Stimulated activated CD4-positive, alpha-beta T cell treated with anti-CD3 and anti-CD28 coated beads, Interleukin-4, amount 100 ng/mL, for 4 hours (primary cell): ENCODE measurements at regions not wholly inside any gene's neighbourhood (a gene's known extent, or its start where the extent isn't known, plus 50 kb on each side); places are given as distances from the start of the nearest gene placed in this dataset.

Source experiments
- DNase-seq, 2 experiments: peaks; one replicate each; pipeline ENCODE4 v3.0.0-alpha.2; 2020

DNA sequence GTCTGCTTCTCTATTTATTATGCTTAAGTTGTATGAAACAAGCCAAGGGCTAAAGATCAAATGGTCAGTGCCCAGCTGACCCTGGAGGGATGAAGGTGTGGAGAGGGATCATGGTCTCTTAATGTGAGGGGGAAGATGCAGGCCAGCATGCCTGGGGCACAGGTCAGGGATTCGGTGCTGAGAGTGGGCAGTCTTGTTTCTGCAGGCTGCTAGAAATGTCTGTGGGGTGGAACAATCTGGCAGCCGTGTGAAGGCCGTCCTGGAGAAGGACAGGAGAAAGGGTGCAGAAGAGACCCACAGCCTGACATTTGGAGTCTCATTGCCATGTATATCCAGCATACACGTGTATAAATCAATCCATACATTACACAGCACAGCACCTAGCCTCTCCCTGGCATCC, 258.3 kb upstream of the MOCS1 start:
- no peak for DNase-seq

DNA sequence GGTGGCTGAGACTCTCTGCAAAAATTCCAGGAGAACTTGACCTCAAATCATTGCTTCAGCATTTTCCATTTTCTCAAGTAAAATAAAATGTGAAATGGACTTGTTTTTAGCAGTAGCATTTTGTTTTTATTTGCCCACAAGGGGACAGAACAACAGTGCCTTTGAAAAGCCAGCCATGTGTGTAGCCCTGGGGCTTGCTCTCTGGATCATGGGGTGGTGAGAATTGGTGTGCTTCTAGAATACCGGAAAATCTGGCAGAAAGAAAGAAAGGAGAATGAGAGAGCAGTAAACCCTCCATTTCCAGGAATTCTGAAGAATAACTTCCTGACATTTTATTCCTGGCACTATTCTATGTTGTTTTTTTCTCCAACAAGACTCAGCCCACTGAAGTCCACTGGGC, 254.7 kb upstream of the MOCS1 start:
- no peak for DNase-seq

DNA sequence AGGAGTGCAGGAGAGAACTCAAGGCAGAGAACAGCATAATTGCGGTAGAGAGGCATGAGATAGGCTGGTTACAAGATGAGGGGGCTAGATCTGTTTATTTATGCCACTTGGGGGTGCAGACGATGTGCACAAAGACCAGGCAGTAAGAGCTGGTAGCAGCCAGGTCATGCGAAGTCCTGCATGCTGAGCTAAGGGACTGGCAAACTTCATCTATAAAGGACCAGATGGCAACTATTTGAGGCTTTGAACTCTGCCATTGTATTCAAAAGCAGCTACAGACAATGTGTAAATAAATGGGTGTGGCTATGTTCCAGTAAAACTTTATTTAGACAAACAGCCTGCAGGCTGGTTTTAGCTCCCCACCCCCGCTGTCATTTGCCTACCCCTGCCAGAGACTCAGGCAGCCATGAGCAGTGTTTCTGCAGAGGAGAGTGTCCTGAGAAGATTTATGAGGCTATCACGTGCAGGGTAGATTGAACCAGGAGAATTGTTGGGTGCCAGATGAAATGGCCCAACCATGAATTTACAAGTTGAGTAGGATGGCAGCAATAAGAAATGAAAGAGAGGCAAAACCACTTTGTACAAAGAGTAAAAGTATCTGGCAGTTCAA, 253.4 kb upstream of the MOCS1 start:
- no peak for DNase-seq

DNA sequence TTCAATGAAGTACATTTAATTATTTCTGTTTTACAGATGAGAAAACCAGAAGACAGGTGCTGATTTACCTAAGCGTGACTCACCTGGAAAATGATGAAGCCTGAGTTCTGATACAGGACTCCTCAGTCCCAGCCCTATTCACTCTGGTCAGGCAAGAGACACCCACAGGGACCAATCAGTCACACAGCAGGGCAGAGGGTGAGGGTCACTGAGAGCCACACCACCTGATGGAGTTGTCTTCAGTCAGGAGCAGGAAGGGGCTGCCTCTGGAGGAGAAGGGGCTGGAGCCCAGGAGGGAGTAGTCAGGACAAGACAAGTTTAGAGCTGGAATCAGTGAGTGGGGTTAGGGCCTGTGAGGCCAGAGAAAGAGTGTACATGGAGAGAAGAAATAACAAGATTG, 251.2 kb upstream of the MOCS1 start:
- no peak for DNase-seq

DNA sequence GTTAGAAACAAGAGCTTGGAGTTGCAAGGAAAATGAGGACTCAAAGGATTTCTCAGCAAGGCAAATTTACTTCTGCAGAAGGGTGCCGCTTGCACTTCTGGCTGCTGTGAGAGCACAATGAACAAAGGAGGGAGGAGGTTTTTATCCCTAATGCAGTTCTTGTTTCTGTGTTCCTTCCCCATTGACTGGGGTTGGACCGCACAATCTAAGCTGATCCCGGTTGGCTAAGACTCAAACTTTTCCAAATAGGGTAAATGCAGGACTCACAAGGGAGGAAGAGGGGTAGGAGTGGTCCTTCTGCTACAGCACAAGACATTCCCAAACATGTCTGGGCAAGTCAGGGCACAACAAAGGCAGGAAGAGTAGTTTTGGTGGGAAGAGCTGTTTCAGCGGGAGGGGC, 249.6 kb upstream of the MOCS1 start:
- no peak for DNase-seq

DNA sequence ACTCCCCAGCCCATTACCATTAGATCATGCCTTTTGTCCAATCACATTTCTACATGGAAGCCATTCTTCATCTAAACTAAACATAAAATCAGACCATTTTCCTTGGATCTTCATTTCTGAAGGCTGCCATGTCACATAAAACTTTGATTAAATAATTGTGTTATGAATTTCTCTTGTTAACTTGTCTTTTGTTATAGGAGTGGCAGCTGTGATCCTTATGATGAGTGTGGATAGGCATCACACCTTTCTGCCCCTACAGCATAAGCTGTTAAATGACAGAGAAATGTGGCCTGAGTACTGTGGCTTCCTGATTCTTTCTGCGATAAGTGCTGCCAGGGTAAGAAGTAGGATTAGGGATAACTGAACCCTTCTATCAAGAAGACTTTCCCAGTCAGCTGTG, 247.1 kb upstream of the MOCS1 start:
- no peak for DNase-seq

DNA sequence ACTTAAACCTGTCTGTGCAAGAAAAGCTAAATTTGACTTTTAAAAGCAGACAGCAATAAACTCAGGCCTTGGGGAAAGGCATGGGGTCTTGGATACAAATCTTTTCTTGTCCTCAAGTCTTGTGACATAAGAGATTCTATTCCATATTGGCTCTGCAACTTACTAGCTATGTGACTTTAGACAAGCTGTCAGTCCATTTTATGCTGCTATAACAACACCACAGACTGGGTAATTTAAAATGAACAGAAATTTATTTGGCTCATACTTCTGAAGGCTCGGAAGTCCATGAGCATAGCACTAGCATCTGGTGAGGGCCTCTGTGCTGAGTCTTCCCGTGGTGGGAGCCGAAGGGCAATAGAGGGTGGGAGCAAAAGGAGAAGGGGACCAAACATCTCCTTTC, 246.0 kb upstream of the MOCS1 start:
- DNase-seq, result no peak

DNA sequence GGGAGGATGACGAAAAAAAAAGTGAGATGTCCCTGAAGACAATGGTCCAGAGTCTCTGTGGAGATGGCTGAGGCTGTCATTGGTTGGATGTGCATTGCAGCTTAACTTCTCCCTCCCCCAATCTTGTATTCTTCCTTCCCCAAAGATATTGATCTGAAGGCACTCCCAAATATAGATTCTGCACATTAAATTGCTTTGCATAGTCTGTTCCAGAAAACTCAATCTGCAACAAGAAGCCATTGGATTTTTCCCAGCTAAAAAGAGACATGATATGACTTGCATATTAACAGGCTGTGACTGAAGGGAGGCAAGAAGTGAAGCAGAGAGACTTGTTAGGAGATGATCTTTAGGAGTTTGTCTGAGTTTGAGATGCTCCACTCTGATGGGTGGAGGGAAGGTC, 245.2 kb upstream of the MOCS1 start:
- DNase-seq, result no peak

DNA sequence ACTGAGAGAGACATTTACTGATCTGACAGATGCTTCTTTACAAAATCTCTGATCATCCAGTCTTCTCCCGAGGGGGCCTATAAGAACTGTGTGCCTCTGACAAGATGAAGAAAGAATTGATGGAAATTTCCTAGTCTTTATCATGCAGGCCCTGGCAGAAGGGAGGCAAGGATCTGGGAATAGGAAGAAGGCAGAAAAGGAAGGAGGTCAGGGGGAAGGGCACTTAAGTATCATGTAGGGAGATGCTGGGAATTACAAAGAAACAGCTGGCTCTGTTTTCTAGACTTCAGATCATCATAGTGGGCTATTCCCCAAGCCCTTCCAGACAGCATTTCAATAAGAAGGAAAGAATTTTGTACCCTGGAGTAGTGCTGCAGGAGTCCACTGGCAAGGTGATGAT, 243.3 kb upstream of the MOCS1 start:
- DNase-seq, result no peak

DNA sequence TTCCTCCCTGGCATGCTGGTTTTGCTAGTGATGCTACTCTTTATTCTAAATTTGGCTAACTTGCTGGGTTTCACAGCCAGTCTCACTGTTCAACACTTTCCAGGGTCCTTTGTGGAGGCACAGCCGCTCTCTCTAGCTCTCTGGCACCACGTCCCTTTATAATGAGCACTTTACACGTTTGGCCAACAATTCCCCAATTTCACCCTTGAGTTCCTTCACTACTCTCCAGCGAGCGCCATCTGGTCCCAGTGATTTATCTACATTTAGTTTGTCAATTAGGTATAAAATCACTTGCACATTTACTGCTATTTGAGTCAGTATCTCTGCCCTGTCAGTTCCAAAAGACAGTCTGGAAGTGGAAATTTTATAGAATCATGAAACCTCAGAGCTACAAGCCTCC, 241.9 kb upstream of the MOCS1 start:
- DNase-seq, result no peak

DNA sequence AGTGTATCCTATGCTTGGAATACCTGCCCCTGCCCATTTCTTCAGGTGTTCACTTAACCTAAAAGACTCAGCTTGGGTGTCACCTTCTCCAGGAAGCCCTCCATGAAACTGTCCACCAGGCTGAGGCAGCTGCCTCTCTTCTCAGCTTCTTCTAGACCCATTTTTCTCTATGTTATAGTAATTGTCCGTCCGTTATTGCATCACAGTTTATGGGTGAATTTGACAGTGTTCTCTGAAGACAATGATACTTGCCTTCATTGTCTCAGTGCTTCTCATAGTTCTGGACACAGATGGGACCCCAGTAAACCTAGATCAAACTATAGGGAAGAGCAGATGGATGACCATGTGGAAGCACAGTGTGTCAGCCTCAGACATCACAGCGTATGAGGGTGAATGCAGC, 238.0 kb upstream of the MOCS1 start:
- DNase-seq, result no peak

DNA sequence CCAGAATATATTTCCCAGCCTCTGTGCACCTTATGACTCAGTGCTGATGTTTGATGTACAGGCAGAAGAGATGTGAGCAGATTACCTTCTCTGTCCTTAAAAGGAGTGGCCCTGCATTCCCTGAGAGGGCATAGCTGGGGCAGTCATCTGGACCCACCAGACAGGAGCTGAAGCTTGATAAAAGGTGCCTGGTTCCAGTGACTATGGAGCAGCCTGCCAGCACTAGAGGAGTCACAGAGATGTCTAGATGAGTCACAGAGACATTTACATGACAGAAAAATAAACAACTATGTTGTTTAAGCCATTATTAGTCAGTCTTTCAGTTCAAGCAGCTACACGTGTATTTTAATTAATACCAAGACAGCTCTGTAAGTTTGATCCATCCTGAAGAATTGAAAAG, 237.1 kb upstream of the MOCS1 start:
- no peak for DNase-seq

DNA sequence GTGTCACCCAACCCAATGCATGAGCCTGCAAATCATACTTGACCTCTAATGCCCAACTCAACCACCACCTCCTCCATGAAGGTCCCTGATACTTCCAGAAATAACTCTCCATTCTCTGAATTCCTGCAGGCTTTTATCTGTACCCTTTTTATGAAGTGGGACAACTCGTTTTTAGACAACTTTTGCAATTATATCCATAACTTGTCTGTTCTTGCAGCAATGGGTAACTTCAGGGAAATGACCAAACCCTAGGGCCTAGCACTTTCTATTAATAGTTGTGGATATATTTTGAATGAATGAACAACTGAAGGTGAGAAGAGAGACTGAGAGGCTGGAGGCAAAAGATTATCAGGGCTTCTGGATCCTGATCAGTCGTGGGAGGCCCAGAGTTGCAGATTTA, 236.6 kb upstream of the MOCS1 start:
- DNase-seq, result no peak

DNA sequence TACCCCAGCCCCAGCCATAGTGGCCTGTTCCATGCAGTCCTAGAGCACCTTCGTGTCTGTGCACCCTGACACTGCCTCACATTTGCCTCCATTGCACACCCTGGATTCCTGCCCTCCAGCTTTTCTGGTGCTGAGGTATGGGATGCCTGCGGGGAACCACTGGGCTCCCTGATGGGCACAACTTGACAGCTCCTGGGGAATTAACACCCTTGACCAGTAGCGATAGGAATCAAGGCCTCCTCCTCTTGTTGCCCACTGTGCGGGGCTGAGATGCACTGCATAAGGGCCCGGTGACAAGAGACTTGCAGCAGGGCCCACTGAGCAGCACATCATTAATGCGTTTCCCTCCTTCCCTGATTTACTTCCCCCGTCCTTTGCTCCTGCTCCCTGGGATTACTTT, 235.6 kb upstream of the MOCS1 start:
- DNase-seq, result no peak

DNA sequence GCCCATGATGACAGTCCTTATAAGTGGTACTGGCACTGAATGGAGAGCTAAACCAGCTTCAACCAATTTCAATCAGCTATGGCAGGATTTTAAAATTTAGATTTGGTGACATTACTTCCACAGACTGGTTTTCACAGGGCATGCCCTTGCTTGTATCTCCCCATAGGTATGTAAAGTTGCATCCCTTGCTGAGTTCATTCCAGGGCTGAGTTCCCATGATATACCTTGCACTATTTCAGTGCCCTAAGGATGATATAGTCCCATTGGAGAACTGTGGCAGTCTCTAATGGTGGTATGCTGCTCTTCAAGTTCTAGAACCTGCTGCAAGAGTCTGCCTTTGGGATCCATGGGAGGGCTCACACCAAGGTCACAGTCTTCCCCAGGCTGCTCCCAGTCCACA, 232.7 kb upstream of the MOCS1 start:
- DNase-seq, result no peak

DNA sequence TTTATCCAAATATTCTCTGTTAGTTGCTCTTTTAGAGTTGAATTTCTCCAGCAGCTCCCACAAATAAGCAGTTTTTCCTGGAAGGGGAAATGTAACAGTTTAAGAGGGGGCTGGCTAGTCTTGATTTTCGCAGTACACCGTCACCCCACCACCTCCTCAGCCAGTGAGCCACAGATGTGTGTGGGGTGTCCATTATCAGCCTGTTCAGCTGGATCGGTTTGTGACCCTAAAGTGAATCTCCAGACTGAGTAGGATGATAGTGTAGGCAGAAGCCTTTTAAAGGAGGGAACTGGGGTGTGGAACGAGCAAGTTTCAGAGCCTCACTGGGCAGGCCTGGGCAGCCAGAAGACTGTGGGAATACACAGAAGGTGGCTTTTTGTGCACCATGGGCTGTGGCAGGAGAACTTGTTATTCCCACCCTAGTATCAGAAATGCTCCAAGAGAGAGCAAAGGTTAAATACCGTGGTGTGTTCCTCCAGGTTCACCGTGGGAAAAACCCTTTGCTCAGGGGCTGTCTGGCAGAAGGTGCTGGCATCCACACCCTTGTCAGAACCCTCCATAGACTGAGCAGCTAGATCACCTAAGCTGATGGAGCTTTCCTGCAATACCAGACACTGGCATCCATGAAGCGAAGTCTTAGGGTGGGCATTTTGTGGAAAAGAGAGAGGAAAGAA, 230.9 kb upstream of the MOCS1 start:
- no peak for DNase-seq

DNA sequence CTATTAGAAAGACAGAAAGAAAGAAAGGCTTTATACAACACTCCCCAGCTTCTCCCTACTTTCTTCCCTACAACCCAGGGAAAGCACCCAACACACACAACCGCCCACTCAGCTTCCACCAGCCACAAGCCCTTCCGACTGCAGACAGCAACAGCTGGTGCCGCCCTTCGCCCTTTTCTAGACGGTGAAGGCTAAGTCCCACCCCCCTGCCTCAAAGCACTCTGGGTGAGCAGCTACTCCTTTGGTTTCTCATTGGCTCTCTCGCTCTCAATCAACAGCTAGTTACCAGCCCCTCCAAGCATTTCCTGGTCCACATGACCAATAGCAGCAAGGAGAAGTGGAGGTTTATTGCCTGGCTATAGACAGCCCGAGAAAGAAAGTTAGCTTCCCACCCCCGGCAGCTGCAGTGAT, 230.1 kb upstream of the MOCS1 start:
- no peak for DNase-seq

DNA sequence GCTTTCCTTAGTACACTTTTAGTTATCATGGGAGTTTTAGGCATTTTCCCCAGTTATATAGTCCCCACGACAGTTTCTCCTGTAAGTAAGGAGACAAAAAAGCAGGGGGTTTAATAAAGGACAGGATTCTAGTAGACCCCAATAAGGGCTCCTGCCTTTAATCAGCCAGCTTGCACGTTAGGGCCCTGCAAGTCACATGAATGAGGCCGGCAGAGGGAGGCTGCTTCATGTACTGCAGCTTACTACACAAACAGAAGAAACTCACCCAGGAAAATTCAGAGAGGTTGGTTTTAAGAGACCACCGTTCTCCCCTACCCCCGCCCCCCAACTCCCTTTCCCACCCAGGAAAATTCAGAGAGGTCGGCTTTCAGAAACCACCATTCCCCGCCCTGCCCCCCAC, 229.7 kb upstream of the MOCS1 start:
- DNase-seq, result no peak

DNA sequence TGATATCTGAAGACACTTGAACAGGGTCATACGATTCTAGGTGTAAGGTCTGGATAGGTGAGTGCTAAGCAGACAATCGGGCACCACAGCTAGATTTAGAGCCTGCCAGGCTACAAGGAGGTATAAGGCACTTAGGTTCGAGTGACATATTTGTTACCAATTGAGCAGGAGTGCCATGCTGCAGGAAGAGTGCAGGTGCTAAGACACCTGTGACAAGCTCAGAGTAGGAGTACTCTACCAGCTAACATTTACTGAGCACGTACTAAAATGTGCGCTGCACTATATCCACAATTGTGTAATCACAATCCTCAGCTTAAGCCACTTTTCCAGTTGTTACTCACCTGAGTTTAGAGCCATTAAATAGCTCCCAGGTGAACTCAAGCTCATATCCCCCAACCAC, 227.8 kb upstream of the MOCS1 start:
- no peak for DNase-seq

DNA sequence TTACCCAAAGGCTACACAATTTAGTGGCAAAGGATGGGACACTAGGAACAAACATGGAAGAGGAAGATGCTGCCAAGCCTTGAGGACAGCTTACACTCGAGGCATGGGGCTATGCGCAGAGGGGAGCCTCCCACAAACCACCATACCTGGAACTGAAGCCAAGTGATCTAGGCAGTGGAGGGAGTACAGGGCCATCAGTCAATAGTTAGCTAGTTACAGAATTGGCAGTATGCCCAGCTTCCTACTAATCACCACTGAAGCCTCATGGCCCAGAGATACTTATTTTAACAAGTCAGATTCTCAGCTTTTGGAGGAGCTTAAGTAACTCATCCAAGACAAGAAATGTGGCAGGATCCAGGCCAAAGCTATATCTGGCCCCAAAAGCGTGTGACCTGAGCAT, 226.6 kb upstream of the MOCS1 start:
- DNase-seq, result no peak

DNA sequence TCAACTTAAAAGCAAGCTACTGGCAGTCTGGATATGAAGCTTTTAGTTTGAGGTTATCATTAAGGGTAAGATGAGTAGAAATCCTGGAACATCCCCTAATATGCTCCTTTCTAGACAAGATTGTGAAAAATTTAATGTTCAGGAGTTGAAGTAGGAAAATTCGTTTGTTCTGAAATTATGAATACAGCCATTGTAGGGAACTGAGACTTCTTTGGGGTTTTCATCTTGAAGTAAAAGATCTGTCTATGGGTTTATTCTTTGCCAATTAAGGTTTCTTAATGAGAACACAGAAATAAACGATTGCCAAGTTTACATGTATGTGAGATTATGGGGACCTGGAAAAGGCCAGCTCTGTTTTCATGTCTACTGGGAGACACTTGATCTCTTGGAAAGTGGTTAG, 225.6 kb upstream of the MOCS1 start:
- no peak for DNase-seq

DNA sequence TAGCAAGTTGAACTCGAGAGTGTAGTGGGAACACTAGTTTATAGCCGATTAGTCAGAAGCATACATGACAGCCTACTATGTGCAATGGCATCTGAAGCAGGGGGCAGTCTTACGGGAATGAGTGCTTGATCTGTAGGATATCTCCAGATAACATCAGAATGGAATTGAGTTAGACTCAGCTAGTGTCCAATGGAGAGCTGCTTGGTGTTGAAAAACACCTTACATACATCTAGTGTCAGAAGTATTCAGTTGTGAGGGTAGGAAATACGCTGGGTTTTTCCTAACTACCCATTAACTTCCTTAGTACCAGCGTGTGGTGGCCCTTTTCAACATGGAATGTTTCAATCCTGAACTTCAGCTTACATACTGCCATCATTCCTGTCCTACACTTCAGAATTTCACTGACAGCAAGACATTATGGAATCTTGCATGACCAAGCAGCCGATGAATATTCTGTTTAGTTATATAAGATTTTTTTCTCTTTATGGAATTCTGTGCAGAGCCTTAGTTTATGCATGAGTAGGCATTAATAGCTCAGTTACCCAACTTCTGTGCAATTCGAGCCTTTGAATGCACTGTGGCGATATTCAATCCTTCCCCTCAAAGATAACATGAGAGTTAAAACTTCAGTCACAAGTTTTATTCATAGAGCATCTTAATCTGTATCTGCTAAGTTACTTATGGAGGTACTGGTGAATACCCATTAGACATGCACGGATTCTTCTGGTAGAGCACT, 218.6 kb upstream of the MOCS1 start:
- no peak for DNase-seq

DNA sequence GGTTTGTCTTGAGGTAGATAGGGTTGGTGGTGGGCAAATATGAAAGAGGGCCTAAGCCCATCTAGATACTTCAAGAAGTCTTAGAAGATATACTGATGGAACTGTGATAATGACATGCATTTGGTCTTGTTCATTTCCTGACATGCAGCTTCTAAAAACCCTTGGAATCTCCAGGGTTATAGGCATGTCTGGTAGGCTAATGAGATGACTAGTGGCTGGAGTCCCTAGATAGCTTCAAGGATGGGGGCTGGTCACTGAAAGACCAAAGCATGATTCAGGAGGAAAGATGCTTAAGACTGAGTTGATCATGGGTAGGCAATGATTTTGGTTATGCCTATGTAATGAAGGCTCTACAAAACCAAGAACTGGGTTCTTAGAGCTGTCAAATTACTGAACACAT, 217.9 kb upstream of the MOCS1 start:
- DNase-seq, result no peak

DNA sequence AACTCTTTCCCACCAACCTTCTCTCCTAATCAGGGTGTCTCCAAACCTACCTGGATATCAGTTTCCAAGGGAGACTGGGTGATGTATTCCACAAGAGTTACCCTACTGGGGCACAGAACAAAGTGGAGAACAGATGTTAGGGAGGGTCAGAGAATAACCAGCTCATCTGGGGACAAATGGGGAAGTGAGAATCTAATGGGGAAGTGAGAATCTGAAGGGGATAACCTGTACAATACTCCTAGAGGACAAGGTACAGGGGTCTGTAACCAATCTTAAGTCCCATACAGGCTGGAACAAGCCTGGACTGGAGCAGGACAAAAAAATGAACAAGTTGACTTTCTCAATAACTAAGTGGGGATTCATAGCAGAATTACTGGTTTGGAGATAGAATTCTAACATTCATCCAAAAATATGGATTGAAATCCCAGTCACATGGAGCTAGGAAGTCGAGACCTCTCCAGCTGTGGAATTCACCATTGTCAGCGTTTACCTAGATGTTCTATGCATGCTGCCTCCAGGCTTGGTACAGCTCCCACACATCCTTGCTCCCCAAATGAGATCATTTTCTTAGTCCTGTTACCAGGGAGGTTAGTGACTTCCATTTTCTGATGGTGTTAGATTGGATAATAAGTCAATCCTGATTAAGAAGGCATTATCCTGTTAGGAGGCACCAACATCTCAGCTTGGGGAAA, 214.8 kb upstream of the MOCS1 start:
- no peak for DNase-seq
